Smooth muscle cell (in vitro differentiated cells): ENCODE measurements at regions not wholly inside any gene's neighbourhood (a gene's known extent, or its start where the extent isn't known, plus 50 kb on each side); places are given as distances from the start of the nearest gene placed in this dataset.

Source experiments
- DNase-seq: peaks from one replicate; lab custom pipeline; 2025; ENCODE audit not compliant: unreplicated experiment; lab: John Stamatoyannopoulos, UW
- H2AFZ ChIP-seq: fragments of 200-600 bp; sonication (generic); 2 replicates; pipeline ENCODE4 v1.6.0; 2016; ENCODE audit warnings: antibody characterized with exemption, low read depth, mild to moderate bottlenecking
- H3F3A ChIP-seq: fragments of 200-600 bp; sonication (generic); 2 replicates; pipeline ENCODE4 v1.6.0; 2017; ENCODE audit warnings: antibody characterized with exemption, low read depth
- H3K27ac ChIP-seq: fragments of 200-600 bp; sonication (generic); 2 replicates; pipeline ENCODE4 v1.5.1; 2016; ENCODE audit warnings: low read depth, mild to moderate bottlenecking
- H3K27me3 ChIP-seq: fragments of 200-600 bp; sonication (generic); 2 replicates; pipeline ENCODE4 v1.6.1; 2016; ENCODE audit warnings: low read depth, mild to moderate bottlenecking
- H3K36me3 ChIP-seq: fragments of 200-600 bp; sonication (generic); 2 replicates; pipeline ENCODE4 v1.5.1; 2016; ENCODE audit warnings: low read depth
- H3K4me1 ChIP-seq: fragments of 200-600 bp; sonication (generic); 2 replicates; pipeline ENCODE4 v1.5.1; 2016; ENCODE audit warnings: low read depth
- H3K4me2 ChIP-seq: fragments of 200-600 bp; sonication (generic); 2 replicates; pipeline ENCODE4 v1.6.0; 2016; ENCODE audit warnings: mild to moderate bottlenecking
- H3K4me3 ChIP-seq: fragments of 200-600 bp; sonication (generic); 2 replicates; pipeline ENCODE4 v1.5.1; 2016; ENCODE audit warnings: mild to moderate bottlenecking
- H3K79me2 ChIP-seq: fragments of 200-600 bp; sonication (generic); 2 replicates; pipeline ENCODE4 v1.6.0; 2016; ENCODE audit warnings: low read depth, mild to moderate bottlenecking
- H3K9ac ChIP-seq: fragments of 200-600 bp; sonication (generic); 2 replicates; pipeline ENCODE4 v1.6.0; 2016; ENCODE audit warnings: low read depth
- H3K9me3 ChIP-seq: fragments of 200-600 bp; sonication (generic); replicated peaks from 2 replicates; pipeline ENCODE4 v1.5.1; 2016; ENCODE audit warnings: low read depth
- H4K20me1 ChIP-seq: fragments of 200-600 bp; sonication (generic); 2 replicates; pipeline ENCODE4 v1.6.0; 2016; ENCODE audit warnings: low read depth
- CTCF ChIP-seq: fragments of 200-600 bp; sonication (generic); IDR thresholded peaks from 2 replicates; pipeline ENCODE4 v1.5.1; 2017; ENCODE audit warnings: borderline replicate concordance, mild to moderate bottlenecking, antibody characterized with exemption; ENCODE audit not compliant: insufficient read depth, poor library complexity, severe bottlenecking
- WGBS: methylation state at CpG from one replicate; pipeline ENCODE4 v1.1.7; 2016; ENCODE audit warnings: low lambda C conversion rate; 5-methylcytosine and 5-hydroxymethylcytosine counted together

GRCh38 chr15:48001393-48002039 lies 119.3 kb upstream of the SLC24A5 start:
- no peaks in the 10 kb centered on the region for H4K20me1 ChIP-seq
- no peak overlapping the region for H3K27ac ChIP-seq
- H3K79me2 ChIP-seq, result no peaks in the 10 kb centered on the region
- no peak for TF ChIP-seq CTCF
- no peaks in the 10 kb centered on the region for H3K27me3 ChIP-seq
- no peaks in the 10 kb centered on the region for H3K4me1 ChIP-seq
- H3F3A ChIP-seq, result no peaks in the 10 kb centered on the region
- H3K9me3 ChIP-seq, result no peaks in the 10 kb centered on the region
- H3K36me3 ChIP-seq, result no peaks in the 10 kb centered on the region
- no peak for DNase-seq
- H3K4me3 ChIP-seq, result no peak overlapping the region
- no peak overlapping the region for H2AFZ ChIP-seq
- 96% methylated on average over 3 of the region's 3 CpGs for WGBS
- H3K4me2 ChIP-seq, result no peak overlapping the region
- no peak overlapping the region for H3K9ac ChIP-seq

GRCh38 chr15:48002767-48003166 lies 118.0 kb upstream of the SLC24A5 start:
- no peak overlapping the region for H3K4me2 ChIP-seq
- H3K36me3 ChIP-seq, result no peaks in the 10 kb centered on the region
- H3K79me2 ChIP-seq, result no peaks in the 10 kb centered on the region
- H3K9me3 ChIP-seq, result no peaks in the 10 kb centered on the region
- no peak overlapping the region for H3K4me3 ChIP-seq
- H2AFZ ChIP-seq, result no peak overlapping the region
- 100% methylated on average over 1 of the region's 1 CpG for WGBS
- no peak overlapping the region for H3K9ac ChIP-seq
- no peaks in the 10 kb centered on the region for H3K27me3 ChIP-seq
- H3F3A ChIP-seq, result no peaks in the 10 kb centered on the region
- no peak for DNase-seq
- no peaks in the 10 kb centered on the region for H3K4me1 ChIP-seq
- no peak for TF ChIP-seq CTCF
- H3K27ac ChIP-seq, result no peak overlapping the region
- no peaks in the 10 kb centered on the region for H4K20me1 ChIP-seq

GRCh38 chr15:48003441-48003840 lies 117.3 kb upstream of the SLC24A5 start:
- Histone ChIP-seq H4K20me1 (no peaks in the 10 kb centered on the region), H2AFZ (no peak overlapping the region), H3K79me2 (no peaks in the 10 kb centered on the region), H3K4me2 (no peak overlapping the region), H3K4me3 (no peak overlapping the region), H3F3A (no peaks in the 10 kb centered on the region), H3K9ac (no peak overlapping the region), H3K9me3 (no peaks in the 10 kb centered on the region), H3K27ac (no peak overlapping the region), H3K27me3 (no peaks in the 10 kb centered on the region), H3K4me1 (no peaks in the 10 kb centered on the region), H3K36me3 (no peaks in the 10 kb centered on the region)
- no peak for TF ChIP-seq CTCF
- WGBS, result 100% methylated on average over 1 of the region's 1 CpG
- DNase-seq, result no peak

- no peak for DNase-seq
Observed at GRCh38 chr15:48005077-48005476, 115.7 kb upstream of the SLC24A5 start.

More at GRCh38 chr15:48005077-48005476, 115.7 kb upstream of the SLC24A5 start:
- Histone ChIP-seq H3K9ac (no peak overlapping the region), H4K20me1 (no peaks in the 10 kb centered on the region), H3K9me3 (no peaks in the 10 kb centered on the region), H3K27ac (no peak overlapping the region), H3K4me2 (no peak overlapping the region), H3K4me3 (no peak overlapping the region), H3K27me3 (no peaks in the 10 kb centered on the region), H2AFZ (no peak overlapping the region), H3K79me2 (no peaks in the 10 kb centered on the region), H3K36me3 (no peaks in the 10 kb centered on the region), H3K4me1 (no peaks in the 10 kb centered on the region), H3F3A (no peaks in the 10 kb centered on the region)
- 92% methylated on average over 1 of the region's 1 CpG for WGBS
- no peak for TF ChIP-seq CTCF
